ENCODE measurements at regions not wholly inside any gene's neighbourhood (a gene's known extent, or its start where the extent isn't known, plus 50 kb on each side); places are given as distances from the start of the nearest gene placed in this dataset.
A peak's percentile ranks its signal among the peaks of the same experiment; 100 is the strongest.

DNA sequence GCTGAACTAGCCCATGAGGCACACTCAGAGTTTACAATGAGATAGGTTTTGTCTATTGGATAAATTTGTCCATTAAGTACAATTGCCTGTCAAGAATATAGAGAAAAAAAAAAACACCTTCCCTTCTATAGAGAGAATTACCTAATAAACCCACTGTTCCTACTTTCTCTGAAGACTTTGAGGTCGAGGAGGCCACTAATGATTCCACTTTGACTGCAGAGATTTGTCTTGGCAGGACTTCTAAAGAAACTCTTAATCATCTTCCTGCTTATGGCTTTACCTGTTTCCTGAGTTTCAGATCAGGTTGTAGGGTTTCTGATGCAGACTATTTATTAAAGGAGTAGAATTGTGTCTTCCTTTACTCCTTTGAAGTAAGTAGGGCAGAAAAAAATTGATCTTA is 342.4 kb upstream of the KCNMB2 start:
- Histone ChIP-seq H3K4me2 (ENCODE audit: low read depth, low read length) (no peak overlapping the region), H3K79me2 (ENCODE audit: low read length) (no peaks in the 10 kb centered on the region), H3K36me3 (replicated peaks; ENCODE audit: insufficient read depth, low read length) (no peaks in the 10 kb centered on the region), H3K9me3 (replicated peaks; ENCODE audit: insufficient read depth, low read length) (no peaks in the 10 kb centered on the region), H3K27me3 (replicated peaks; ENCODE audit: insufficient read depth, low read length) (no peaks in the 10 kb centered on the region), H3K4me1 (ENCODE audit: low read length) (no peaks in the 10 kb centered on the region), H3K9me2 (replicated peaks; ENCODE audit: insufficient read depth, low read length) (no peaks in the 10 kb centered on the region), H3K27ac (ENCODE audit: low read length) (no peak overlapping the region), H2AFZ (ENCODE audit: low read length) (no peak overlapping the region), H3K4me3 (ENCODE audit: low read length) (no peak overlapping the region), H3K9ac (ENCODE audit: low read length) (no peak overlapping the region), H4K20me1 (ENCODE audit: insufficient read depth, low read length) (no peaks in the 10 kb centered on the region), H3F3A (ENCODE audit: insufficient read depth, low read length) (no peaks in the 10 kb centered on the region)
- TF ChIP-seq EZH2 (optimal IDR thresholded peaks at IDR 0.05; ENCODE audit: low read depth, low read length) (no peak), EZH2phosphoT487 (IDR thresholded peaks at IDR 0.05; ENCODE audit: low read length) (no peak), CTCF (IDR thresholded peaks at IDR 0.05; ENCODE audit: low read length) (no peak)
- peak; percentile 29 for DNase-seq

- H3K4me2 ChIP-seq (ENCODE audit: low read depth, low read length), result no peak overlapping the region
- H3K9me3 ChIP-seq (replicated peaks; ENCODE audit: insufficient read depth, low read length), result no peaks in the 10 kb centered on the region
- no peaks in the 10 kb centered on the region for H3K79me2 ChIP-seq (ENCODE audit: low read length)
- H2AFZ ChIP-seq (ENCODE audit: low read length), result no peak overlapping the region
- no peaks in the 10 kb centered on the region for H3F3A ChIP-seq (ENCODE audit: insufficient read depth, low read length)
- H3K4me3 ChIP-seq (ENCODE audit: low read length), result no peak overlapping the region
- H3K4me1 ChIP-seq (ENCODE audit: low read length), result no peaks in the 10 kb centered on the region
- no peak overlapping the region for H3K27ac ChIP-seq (ENCODE audit: low read length)
- no peak for DNase-seq
- H3K9ac ChIP-seq (ENCODE audit: low read length), result no peak overlapping the region
- no peaks in the 10 kb centered on the region for H4K20me1 ChIP-seq (ENCODE audit: insufficient read depth, low read length)
- no peaks in the 10 kb centered on the region for H3K27me3 ChIP-seq (replicated peaks; ENCODE audit: insufficient read depth, low read length)
- no peak for TF ChIP-seq EZH2 (optimal IDR thresholded peaks at IDR 0.05; ENCODE audit: low read depth, low read length)
- H3K9me2 ChIP-seq (replicated peaks; ENCODE audit: insufficient read depth, low read length), result no peaks in the 10 kb centered on the region
- H3K36me3 ChIP-seq (replicated peaks; ENCODE audit: insufficient read depth, low read length), result no peaks in the 10 kb centered on the region
These were observed 341.7 kb upstream of the KCNMB2 start for GRCh38 chr3:178194539-178194938.

GRCh38 chr3:178195824-178196223 is 340.4 kb upstream of the KCNMB2 start:
- H3K9me2 ChIP-seq (replicated peaks; ENCODE audit: insufficient read depth, low read length), result no peaks in the 10 kb centered on the region
- H2AFZ ChIP-seq (ENCODE audit: low read length), result no peak overlapping the region
- TF ChIP-seq EZH2 (optimal IDR thresholded peaks at IDR 0.05; ENCODE audit: low read depth, low read length) (no peak), CTCF (IDR thresholded peaks at IDR 0.05; ENCODE audit: low read length) (no peak), EZH2phosphoT487 (IDR thresholded peaks at IDR 0.05; ENCODE audit: low read length) (no peak)
- no peaks in the 10 kb centered on the region for H3K36me3 ChIP-seq (replicated peaks; ENCODE audit: insufficient read depth, low read length)
- H3K79me2 ChIP-seq (ENCODE audit: low read length), result no peaks in the 10 kb centered on the region
- no peak for DNase-seq
- H3K27me3 ChIP-seq (replicated peaks; ENCODE audit: insufficient read depth, low read length), result no peaks in the 10 kb centered on the region
- no peaks in the 10 kb centered on the region for H4K20me1 ChIP-seq (ENCODE audit: insufficient read depth, low read length)
- no peak overlapping the region for H3K9ac ChIP-seq (ENCODE audit: low read length)
- H3K27ac ChIP-seq (ENCODE audit: low read length), result no peak overlapping the region
- H3F3A ChIP-seq (ENCODE audit: insufficient read depth, low read length), result no peaks in the 10 kb centered on the region
- H3K4me1 ChIP-seq (ENCODE audit: low read length), result no peaks in the 10 kb centered on the region
- no peaks in the 10 kb centered on the region for H3K9me3 ChIP-seq (replicated peaks; ENCODE audit: insufficient read depth, low read length)
- H3K4me3 ChIP-seq (ENCODE audit: low read length), result no peak overlapping the region
- H3K4me2 ChIP-seq (ENCODE audit: low read depth, low read length), result no peak overlapping the region

- Histone ChIP-seq H3K27ac (ENCODE audit: low read length) (no peak overlapping the region), H3K4me1 (ENCODE audit: low read length) (no peaks in the 10 kb centered on the region), H3K9ac (ENCODE audit: low read length) (no peak overlapping the region), H3K79me2 (ENCODE audit: low read length) (no peaks in the 10 kb centered on the region), H3K4me3 (ENCODE audit: low read length) (no peak overlapping the region), H3K36me3 (replicated peaks; ENCODE audit: insufficient read depth, low read length) (no peaks in the 10 kb centered on the region), H3K4me2 (ENCODE audit: low read depth, low read length) (no peak overlapping the region), H2AFZ (ENCODE audit: low read length) (no peak overlapping the region), H3K9me3 (replicated peaks; ENCODE audit: insufficient read depth, low read length) (no peaks in the 10 kb centered on the region), H3K27me3 (replicated peaks; ENCODE audit: insufficient read depth, low read length) (no peaks in the 10 kb centered on the region), H3K9me2 (replicated peaks; ENCODE audit: insufficient read depth, low read length) (no peaks in the 10 kb centered on the region), H3F3A (ENCODE audit: insufficient read depth, low read length) (no peaks in the 10 kb centered on the region), H4K20me1 (ENCODE audit: insufficient read depth, low read length) (no peaks in the 10 kb centered on the region)
- no peak for TF ChIP-seq EZH2phosphoT487 (IDR thresholded peaks at IDR 0.05; ENCODE audit: low read length)
- DNase-seq, result no peak
These were observed 337.9 kb upstream of the KCNMB2 start for GRCh38 chr3:178198329-178198728.

All from MM.1S (cell line).